Astrocyte (in vitro differentiated cells and primary cell): ENCODE measurements at regions not wholly inside any gene's neighbourhood (a gene's known extent, or its start where the extent isn't known, plus 50 kb on each side); places are given as distances from the start of the nearest gene placed in this dataset.

Experiments used
- CTCF ChIP-seq: IDR thresholded peaks from 2 replicates; pipeline ENCODE4 v1.5.1; 2011; ENCODE audit warnings: low read depth, mild to moderate bottlenecking, inconsistent platforms, low read length, moderate library complexity; ENCODE audit not compliant: insufficient read depth
- EZH2 ChIP-seq: IDR thresholded peaks from 2 replicates; pipeline ENCODE4 v1.6.1; 2012; ENCODE audit warnings: mild to moderate bottlenecking, low read length, inconsistent platforms; ENCODE audit not compliant: insufficient read depth

GRCh38 chr12:61513499-61513898 is 746.7 kb upstream of the USP15 start:
- TF ChIP-seq CTCF (no peak), EZH2 (no peak)
